ENCODE measurements at regions not wholly inside any gene's neighbourhood (a gene's known extent, or its start where the extent isn't known, plus 50 kb on each side); places are given as distances from the start of the nearest gene placed in this dataset.

DNA sequence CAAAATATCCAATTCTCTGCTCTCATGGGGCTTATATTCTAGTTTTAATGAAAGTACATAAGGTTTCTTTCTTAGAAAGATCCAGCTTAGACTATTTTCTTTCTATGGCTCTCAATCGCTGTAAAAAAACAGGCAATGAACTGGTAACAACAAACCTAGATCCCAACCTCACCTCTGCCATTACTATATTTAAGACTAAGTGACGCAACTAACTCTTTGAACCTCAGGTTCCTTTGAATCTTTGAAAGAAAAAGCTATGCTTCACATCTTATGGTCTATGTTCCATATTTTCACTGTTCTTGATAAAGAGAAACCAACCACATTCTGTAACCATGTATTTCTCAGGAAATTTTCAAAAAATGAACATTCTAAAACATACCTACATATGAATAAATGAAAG, 88.5 kb downstream of the ELAPOR2 start:
- DNase-seq, result no peak

DNA sequence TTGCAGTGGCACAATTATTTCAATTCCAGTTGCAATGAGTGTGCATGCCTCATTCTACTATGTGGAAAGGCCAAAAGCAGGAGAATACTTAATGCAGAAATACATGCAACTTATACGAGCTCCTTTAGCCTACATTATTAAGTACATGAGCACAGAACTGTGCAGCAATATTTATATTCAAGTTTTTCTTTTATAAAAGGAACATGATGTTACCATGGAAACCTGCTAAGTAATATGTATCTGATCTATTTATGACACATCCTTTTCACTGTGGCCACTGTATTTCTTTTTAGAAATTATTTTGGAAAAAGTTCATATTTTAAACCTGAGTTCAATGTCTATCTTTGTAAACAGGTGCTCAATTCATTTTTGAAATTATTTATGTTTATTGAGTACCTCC, 88.9 kb downstream of the ELAPOR2 start:
- no peak for DNase-seq

DNA sequence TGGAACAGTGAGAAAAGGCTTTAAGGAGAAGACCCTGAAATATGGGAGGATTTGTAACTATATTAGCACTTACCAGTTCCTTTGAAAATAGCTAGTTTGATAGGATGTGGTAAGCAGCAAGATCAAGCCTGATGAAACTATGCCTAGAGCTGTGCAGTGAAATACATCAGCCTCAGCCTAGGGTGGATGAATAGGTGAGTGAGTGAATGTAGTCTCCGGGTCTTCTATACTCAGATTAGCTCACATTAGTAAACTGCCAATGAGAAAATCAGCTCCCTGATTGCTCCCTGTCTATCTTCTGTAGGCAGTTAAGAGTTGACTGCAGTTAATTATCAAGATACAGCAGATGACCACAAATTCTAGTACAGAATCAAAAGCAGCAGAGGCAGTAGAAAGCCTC, 89.6 kb downstream of the ELAPOR2 start:
- DNase-seq, result no peak

DNA sequence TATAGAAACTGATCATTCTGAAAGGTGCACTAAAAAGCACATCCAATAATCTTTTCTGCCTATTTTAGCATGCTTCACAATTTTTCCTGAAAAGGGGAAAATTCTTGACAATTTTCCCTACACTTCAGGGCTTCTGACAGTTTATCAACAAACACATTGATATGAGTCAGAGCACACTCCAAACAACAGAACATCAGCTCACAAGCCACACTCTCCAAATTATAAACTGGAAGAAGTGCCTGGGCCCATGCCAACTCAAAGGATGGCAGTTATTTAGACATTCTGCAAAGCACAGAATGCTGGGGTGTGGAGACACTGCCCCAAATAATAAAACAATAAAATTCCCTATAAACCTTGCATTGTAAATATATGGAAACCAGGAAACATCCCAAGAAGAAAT, 90.8 kb downstream of the ELAPOR2 start:
- DNase-seq, result no peak

DNA sequence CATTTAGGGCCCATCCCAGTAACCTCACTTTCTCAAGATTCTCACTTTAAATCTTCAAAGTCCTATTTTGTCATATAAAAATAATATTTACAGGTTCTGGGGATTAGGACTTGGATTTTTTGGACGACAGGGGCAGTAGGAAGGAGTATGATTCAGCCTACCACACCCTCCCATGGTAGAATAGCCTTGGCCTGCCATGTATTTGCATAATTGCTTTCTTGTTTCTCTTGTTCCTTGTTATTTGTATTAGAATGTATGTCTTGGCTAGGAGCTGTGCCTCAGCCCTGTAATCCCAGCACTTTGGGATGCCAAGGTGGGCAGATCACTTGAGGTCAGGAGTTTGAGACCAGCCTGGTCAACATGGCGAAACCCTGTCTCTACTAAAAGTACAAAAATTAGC, 92.5 kb downstream of the ELAPOR2 start:
- no peak for DNase-seq

DNA sequence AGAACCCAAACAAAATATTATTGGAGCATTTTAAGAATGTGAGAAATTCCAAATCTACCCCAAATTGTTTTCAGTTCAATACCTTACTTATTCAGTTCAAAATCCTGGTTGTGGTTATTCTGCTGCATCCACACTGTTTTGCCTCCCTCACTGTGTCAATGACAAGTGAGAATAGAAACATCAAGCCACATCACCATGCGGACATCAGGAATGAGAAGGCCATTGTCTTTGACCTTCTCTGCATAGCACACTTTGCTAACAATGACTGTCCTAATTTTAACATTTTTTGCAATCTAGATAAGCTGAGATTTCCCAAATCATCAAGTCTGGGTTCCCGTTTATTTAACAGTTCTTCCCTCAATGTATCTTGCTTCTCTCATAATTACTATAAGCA, 93.7 kb downstream of the ELAPOR2 start:
- no peak for DNase-seq

DNA sequence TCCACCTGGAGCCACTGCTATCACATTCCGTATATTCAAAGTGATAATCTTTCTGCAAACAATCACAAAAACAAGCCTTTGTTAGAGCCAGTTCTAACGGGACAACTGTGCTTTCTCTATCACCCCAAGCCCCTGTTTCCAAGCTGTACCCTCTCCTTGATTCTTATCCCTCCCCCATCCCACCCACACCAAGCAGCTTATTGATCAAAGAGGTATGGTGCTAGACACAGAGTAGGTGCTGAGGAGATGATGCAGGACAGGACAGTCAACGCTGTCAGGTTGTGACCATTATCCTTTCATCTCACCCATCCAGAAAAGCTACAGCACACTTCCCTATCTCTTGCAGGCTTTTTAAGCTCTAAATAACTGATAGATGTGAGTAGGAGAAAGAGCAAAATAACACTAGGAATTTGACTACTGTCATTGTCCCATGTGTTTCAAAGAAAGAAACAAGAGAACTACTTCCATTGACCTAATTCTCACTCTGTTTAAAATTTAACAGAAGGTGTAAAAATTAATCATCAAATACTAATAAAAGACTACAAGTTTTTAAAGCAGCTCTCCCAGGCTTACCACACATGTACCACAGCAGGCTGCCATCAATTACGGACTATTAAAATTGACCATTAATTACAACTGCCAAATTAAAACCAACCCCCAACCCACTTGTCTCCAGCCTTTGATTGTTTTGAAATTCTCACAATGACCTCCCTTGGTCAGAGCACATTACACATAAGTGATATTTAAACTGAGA, 94.3 kb downstream of the ELAPOR2 start:
- DNase-seq, result no peak

DNA sequence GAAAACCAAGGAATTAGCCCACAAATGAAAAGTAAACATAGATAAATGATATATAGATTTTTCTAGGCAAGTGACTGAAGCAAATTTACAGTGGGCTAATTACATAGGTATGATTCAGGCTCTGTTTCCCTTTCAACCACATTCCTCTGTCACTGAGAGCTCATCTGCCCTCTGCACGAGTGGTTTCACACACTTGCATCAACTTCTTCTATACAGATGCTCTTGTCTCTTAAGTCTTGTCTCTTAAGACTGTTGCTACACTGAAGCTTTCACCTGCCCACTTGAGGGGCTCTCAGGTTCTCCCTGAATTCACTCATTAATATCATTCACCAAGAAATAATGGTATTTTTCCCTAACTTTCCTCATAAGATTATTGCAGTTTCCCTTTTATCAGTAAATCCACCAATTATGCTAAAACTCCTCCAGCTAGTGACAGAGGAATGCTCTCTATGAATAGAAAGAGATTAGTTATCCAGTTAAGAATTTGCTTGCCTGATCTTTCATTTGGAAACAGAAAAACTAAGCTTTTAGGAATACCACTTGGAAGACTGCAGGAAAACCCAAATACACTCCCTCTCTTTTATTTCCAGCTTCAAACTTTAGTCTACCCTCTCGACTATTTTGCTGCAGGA, 95.7 kb downstream of the ELAPOR2 start:
- no peak for DNase-seq

DNA sequence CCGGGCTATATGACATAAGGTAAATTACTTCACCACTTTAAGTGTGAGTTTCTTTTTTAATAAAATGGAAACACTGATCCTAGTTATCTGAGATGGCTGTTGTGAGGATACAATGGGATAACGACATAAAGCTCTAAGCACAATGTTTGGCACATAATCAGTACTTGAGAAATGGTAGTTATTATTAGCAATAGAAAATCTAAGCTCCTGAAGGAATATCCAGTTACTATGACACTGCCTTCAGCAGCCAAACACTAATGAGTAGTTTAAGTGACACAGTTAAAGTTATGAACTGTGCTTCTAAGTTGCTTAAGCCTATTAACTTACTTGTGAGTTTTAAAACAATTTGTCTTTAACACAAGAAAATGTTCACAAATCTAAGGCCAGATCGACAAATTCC, 96.8 kb downstream of the ELAPOR2 start:
- no peak for DNase-seq

DNA sequence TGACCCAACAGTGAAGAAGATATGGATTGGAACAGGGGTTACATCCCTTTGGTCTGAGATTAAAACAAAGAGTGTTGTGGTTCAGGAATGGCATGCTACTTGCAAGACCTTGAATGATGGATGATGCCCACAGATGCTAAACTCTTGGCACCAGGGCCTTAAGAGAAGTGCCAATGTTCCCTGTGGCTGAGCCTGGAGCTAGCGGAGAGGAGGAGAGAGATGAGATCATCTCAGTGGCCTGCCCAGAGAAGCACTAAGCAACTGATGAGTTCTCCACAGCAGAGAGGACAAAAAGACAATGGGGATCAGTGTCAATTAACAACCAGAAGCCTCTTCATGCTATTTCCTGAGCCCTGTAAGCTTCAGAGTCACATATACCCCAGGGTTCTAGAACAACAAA, 97.8 kb downstream of the ELAPOR2 start:
- no peak for DNase-seq

DNA sequence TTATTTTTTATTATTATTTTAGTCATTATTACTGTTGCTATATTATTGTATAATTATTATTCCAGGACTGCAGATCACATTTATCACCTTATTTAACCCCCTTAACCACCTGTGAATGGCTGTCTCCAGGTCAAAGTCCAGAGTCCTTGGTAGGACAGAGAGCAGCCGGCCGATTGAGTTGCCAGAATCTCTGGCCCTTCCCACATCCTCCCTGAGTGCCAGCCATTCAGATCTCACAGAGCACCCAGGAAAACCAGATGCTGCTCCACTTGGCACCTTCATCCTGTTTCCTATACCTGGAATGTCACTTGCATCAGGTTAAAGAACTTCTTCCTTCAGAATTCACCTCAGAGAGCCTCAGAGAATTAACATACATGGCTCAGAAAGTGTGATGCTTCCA, 101.1 kb downstream of the ELAPOR2 start:
- no peak for DNase-seq

DNA sequence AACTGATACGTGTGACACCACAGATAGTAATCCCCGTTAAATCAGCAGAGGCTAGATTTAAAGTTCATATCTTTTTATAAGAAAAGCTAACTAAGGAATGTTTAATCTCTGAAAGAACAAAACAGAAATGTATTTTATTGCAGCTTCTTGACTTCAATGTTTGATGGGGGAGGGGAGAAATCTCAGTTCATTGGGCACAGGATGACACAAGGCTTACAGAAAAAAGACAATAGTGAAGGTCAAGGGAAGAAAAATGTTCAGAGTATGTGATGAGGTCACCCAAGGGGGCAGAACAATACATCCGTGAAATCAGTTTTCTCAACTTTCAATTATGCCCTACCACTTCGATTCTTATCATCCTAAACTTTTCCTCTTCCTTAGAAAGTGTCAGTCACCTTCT, 102.9 kb downstream of the ELAPOR2 start:
- no peak for DNase-seq

DNA sequence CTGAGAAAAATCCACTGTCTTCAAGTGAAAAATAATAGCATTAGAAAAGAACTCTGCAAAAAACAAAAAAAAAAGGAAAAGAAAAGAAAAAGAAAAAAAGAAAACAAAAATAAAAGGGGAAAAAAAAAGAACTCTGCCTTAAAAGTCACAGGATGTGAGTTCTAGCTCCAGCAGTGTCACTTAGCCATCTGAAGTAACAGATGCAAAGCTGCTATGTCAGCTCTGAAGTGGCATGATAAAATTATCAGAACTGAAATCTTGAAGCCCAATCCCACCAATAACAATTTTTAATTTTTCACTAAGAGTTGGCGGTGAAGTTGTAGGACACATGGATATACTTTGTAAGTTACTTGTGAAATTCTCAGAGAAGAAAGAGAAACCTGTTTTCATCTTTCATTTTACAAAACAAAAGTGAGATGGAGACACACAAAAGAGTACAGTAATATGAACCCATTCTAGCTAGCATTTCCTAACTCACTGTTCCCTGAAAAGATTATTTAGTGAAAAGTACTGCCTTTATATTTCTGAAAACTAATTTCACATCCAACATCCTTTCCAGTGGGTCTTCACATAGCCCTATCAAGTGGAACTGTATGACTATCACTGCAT, 103.5 kb downstream of the ELAPOR2 start:
- no peak for DNase-seq

DNA sequence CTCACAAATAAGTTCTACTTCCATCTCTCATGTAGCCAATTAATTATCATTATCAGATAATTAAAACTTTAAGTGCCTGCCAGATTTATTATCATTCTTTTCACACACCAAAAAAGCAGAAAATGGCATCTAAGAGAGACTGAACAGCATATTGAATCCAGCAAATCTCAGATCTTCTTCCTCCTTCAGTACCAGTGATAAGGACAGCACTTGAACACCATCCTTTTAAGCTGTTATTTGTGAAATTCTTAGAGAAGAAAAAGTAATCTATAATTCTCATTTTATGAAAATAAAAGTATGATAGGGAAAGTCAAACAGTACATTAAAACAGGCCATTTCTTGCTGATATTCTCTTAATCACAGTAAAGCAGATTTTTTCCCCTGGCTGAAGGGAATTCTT, 104.5 kb downstream of the ELAPOR2 start:
- DNase-seq, result no peak

DNA sequence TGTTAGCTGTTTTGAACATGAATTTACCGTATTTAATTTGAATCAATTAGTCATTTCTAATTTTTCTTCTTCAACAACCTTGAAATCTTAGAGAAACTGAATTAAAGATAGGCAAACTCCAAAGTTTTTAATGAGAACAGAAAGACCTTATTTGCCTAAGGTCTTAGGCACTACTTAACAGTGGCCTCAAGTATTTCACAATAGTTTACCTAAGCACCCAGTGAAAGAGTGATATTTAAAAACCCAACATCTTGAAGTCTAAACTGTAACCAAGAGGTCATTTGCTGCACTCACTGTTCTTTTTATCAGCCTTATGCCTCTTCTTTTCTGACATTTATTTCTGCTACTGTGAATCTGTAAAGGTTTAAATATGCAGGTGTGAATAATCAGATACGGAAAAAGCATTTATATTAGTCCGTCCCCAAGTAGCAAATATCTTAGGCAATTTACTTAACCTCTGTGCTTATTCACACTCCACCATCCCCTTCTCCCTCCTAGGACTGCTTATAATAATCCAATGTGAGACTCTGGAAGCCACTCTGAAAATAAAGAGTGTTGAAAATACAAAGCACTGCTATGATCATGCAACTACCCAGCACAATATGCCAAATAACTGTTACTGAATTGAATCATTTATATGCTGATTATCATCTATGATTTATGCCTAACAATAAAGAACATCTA, 105.7 kb downstream of the ELAPOR2 start:
- no peak for DNase-seq

DNA sequence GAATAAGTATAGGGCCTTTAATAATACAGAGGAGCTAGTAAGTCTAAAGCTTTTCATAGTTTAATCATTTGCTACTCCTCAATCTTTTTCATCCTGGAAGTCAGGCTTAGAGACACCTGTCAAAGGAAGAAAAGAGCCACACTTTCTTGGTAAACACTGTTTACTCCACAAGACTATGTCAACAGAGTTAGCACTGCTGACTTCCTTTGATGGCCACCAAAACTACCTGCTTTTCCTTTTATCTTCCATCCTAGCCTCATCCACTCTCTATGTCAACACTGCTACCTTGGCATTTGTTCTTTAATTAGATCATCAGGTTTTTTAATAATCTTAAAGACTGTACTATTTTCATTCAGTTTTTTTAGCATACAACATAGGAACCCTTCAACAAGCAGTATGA, 106.2 kb downstream of the ELAPOR2 start:
- DNase-seq, result no peak

DNA sequence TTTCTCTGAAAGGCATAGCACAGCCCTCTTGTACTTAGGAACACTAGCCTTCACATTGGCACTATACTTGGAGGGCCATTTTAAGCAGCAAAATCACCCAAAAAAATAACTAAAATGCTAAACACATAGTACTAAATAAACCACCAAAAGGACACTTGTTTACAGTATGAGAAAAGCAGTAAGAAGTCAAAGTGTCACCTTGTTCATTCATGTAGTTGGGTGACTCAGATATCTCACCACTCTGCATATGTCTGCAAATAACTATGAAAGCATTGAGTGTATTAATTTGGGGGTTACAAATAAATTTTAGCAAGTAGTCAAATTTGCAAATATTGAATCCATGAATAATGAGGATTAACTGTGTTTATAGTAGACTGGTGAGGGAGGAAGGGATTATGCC, 107.6 kb downstream of the ELAPOR2 start:
- no peak for DNase-seq

DNA sequence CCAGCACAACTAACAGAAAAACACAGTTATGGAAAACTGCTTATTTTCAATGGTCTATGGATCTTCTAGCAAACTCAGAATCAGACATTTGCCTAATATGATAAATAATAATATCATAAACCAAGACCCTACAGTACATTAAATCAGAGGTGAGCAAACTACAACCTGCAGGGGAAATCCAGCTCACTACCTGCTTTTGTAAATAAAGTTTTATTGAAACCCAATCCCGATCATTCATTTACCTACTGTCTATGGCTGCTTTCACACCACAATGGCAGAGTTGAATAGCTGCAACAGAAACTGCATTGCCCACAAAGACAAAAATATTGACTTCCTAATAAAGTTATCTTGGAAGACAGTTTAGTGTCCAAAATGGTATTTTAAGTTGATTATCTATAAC, 108.5 kb downstream of the ELAPOR2 start:
- DNase-seq, result no peak

DNA sequence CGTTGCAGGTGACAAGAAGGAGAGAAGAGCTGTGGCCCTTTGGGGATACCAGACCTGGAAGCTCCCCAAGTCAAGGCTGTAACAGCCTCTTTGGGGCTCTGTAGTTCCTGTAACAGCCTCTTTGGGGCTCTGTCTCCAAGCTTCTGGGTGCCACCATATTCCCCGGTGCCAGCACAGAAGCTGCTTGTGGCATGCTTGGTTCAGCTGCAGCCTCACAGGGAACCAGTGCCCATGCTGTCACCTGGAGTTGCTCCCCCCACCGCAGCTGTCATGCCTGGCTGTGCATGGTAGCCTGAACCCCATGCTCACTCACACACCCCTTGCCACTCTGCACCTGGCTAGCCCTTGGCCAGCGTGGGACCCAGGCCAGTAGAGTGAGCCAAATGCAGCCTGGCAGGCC, 109.1 kb downstream of the ELAPOR2 start:
- DNase-seq, result no peak

DNA sequence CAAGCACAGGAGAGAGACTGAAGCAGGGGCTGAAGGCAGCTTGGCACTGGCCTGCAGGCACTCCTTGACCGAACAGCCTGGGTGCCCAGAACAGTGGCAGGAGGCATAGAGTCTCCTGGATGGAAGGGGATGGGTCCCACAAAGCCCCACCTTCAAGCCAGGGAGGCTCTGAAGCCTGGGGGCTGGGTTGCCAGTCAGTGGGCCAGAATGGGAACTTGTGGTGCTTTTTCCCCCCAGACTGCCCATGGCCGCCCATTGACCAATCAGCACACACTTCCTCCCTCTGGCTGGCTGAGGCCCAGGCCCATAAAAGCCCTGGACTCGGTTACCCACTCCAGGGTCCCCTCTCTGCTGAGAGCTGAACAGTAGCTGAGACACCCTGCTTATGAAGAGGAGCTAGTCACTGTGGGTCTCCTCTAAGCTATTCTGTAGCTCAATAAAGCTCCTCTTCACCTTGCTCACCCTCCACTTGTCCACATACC, 109.6 kb downstream of the ELAPOR2 start:
- no peak for DNase-seq

DNA sequence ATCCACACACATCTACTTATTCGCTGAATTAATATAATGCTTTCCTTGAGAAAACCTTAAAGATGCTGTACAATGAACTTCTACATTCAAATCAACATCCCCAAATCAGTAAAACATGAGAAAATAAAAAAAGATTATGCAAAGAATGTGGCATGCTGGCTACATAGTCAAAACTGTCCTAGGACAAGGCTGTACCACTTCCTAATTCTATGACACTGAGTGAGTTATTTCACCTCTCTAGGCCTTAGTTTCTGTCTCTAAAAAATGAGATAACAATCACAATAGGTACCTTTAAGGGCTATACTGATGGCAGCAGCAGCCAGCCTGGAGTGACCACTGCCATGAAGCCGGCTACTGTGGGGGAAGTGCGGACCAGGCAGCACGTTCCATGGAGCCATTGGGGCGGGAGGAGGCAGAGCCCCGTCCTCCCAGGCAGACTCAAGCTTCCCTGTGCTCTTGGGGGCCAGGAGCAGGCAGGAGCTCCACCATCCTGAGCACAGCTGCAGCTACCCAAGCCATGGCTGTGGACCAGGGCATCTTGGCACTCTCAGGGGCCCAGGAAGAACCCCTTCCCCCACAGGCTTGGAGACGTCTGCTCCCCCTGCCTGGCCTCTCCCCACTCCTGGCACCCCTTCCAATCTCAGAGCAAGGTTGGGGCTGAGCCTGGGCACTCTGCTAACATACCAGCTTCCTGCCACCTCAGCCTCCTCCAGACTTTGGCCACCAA, 110.2 kb downstream of the ELAPOR2 start:
- no peak for DNase-seq

DNA sequence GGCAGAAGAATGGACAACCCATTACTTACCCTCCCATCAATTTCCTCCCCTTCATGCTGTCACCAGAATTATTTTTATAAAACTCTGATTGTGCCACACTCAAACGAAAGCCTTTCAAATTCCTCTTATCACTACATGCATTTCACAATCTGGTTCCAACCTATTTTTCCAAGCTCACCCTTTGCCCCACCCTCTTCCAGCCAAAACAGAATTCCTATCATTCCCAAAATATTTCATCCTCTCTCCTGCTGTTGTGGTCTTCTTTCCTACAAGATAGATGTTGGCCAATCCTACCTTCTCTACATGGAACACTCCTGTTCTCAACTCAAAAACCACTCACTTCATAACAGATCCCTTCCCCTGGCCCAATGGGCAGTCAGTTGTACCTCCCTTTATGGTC, 111.5 kb downstream of the ELAPOR2 start:
- DNase-seq, result no peak

DNA sequence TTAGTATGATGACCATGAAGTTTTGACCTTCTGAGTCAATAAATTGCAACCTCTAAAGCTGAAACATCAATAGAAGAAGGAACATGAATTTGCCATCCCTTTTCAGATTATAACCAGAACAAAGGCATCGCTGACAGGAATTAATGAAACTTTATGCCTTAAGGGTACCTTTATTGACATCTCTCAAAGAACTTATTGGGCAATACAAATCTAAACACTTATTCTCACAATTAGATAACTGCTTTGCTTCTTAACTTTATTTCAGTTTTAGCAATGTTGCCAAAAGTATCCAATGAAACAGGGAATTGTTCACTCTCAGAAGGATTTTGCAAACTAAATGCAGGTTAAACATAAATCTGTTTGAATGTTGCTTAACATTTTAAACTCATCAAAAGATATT, 116.0 kb downstream of the ELAPOR2 start:
- no peak for DNase-seq

All from stimulated activated CD8-positive, alpha-beta memory T cell treated with anti-CD3 and anti-CD28 coated beads, Interleukin-4, amount 100 ng/mL, for 48 hours (primary cell).